ENCODE measurements at regions not wholly inside any gene's neighbourhood (a gene's known extent, or its start where the extent isn't known, plus 50 kb on each side); places are given as distances from the start of the nearest gene placed in this dataset.
"Not testable (repeated sequence)": the region's sequence is repeated elsewhere in the genome, so short reads cannot be mapped to it uniquely, and the experiment has no call there.

DNA sequence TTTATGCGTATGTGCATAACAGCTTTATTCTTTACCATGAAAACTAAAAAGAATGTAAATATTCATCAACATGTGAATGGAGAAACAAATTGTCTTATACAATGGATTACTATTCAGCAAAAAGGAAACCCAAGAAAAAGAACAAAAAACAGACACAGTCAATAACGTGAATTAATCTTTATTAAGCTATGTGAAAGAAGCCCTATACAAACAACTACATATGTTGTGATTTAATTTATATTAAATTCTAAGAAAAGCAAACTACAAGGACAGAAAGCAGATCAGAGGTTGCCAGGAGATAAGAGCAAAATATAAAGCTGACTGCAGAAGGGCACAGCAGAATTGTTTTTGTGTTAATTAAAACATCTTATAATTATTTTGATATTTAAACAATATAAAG is 756.4 kb upstream of the MBL2 start:
- TF ChIP-seq, protein P1, sequence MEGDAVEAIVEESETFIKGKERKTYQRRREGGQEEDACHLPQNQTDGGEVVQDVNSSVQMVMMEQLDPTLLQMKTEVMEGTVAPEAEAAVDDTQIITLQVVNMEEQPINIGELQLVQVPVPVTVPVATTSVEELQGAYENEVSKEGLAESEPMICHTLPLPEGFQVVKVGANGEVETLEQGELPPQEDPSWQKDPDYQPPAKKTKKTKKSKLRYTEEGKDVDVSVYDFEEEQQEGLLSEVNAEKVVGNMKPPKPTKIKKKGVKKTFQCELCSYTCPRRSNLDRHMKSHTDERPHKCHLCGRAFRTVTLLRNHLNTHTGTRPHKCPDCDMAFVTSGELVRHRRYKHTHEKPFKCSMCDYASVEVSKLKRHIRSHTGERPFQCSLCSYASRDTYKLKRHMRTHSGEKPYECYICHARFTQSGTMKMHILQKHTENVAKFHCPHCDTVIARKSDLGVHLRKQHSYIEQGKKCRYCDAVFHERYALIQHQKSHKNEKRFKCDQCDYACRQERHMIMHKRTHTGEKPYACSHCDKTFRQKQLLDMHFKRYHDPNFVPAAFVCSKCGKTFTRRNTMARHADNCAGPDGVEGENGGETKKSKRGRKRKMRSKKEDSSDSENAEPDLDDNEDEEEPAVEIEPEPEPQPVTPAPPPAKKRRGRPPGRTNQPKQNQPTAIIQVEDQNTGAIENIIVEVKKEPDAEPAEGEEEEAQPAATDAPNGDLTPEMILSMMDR (IDR thresholded peaks at IDR 0.05), result no peak
- no peak for TF ChIP-seq ZFX (IDR thresholded peaks at IDR 0.05; ENCODE audit: borderline replicate concordance)
- H3K27ac ChIP-seq, result no peak overlapping the region

DNA sequence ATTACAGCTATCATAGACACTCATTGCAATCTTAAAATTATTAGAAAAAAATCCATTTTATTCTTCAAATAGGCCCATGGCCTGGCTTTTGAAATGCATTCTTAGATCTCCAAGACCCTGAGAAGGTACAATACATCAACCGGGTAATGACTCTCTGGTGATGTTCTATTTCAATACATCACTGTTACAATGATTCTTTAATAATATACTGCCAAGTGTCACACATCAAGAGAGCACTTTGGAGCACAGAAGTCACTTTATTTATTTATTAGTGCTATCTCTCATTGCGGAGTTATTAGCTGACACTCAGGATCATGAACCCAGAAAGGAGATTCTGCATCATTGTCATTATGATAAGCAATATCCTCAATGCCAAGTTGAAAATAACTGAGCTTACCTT is 748.5 kb upstream of the MBL2 start:
- H3K27ac ChIP-seq, result no peak overlapping the region
- TF ChIP-seq, protein P1 (IDR thresholded peaks at IDR 0.05), result no peak
- TF ChIP-seq ZFX (IDR thresholded peaks at IDR 0.05; ENCODE audit: borderline replicate concordance), result no peak

DNA sequence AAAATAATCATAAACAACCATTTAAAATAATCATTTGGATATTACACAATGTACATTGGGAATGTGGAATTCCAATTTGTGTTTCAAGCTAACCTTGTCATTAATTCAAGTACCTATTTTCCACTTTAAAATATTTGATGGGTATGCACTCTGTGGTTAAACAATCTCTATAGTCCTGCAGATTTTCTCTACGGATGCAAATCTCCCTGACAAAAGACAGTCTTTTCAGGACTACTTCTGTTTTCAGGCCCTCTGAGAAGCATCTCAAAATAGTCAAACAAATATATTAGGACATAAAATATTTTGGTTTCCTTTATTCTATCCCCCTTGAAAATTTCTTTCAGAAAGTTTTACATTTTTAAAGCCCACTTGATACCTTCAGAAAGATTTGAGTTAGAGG is 735.6 kb upstream of the MBL2 start:
- H3K27ac ChIP-seq, result no peak overlapping the region

DNA sequence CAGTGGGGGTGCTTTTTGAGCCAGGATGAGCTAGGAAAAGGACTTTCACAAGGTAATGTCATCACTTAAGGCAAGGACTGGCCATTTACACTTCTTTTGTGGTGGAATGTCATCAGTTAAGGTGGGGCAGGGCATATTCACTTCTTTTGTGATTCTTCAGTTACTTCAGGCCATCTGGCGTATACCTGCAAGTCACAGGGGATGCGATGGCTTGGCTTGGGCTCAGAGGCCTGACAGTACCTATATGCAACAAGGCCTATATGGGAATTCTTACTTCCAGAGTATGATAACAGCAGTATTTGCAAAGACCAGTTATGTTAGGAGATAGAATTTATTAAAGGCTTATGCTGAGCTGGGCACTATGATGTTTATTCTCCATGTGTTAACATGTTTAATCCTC is 731.9 kb upstream of the MBL2 start:
- not testable (repeated sequence) for H3K27ac ChIP-seq

More for the DNA sequence above, 735.6 kb upstream of the MBL2 start:
- TF ChIP-seq, protein P1 (IDR thresholded peaks at IDR 0.05), result no peak
- TF ChIP-seq ZFX (IDR thresholded peaks at IDR 0.05; ENCODE audit: borderline replicate concordance), result no peak

DNA sequence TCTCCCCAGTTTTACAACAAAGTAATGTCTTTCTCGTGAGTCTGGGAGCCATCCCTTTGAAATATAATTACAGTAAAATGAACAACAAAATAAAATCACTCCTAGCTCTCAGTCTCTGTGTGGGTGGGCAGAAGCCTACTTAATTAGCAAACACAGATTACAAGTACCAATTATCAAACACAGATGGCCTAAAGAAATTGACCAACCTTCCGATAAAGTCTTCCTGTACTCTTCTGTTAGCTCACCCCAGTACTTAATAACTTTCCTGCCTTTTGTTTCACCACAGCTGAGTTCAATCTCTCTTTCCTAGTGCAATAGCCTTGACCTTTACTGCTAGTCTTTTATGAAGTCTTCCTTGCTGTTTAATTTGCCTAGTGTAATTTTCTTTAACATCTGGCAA is 719.2 kb upstream of the MBL2 start:
- no peak for TF ChIP-seq ZFX (IDR thresholded peaks at IDR 0.05; ENCODE audit: borderline replicate concordance)
- TF ChIP-seq, protein P1 (IDR thresholded peaks at IDR 0.05), result no peak
- H3K27ac ChIP-seq, result no peak overlapping the region

DNA sequence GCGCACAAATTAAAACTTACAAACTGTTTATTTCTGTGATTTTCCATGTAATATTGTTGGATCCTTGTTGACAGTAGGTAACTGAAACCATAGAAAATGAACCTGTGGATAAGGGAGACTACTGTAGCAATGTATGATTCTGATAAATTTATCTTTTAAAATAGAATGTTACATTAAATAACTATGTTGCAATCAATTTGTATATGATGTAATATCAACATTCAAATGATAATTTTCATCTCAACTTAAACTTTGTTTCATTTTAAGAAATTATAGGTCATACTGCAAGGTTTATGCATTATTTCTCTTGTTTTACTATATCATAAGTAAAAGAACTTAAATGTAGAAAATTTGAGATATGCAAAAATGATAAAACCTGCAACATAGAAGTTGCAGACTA is 718.0 kb upstream of the MBL2 start:
- TF ChIP-seq ZFX (IDR thresholded peaks at IDR 0.05; ENCODE audit: borderline replicate concordance), result no peak
- TF ChIP-seq, protein P1 (IDR thresholded peaks at IDR 0.05), result no peak
- H3K27ac ChIP-seq, result no peak overlapping the region

DNA sequence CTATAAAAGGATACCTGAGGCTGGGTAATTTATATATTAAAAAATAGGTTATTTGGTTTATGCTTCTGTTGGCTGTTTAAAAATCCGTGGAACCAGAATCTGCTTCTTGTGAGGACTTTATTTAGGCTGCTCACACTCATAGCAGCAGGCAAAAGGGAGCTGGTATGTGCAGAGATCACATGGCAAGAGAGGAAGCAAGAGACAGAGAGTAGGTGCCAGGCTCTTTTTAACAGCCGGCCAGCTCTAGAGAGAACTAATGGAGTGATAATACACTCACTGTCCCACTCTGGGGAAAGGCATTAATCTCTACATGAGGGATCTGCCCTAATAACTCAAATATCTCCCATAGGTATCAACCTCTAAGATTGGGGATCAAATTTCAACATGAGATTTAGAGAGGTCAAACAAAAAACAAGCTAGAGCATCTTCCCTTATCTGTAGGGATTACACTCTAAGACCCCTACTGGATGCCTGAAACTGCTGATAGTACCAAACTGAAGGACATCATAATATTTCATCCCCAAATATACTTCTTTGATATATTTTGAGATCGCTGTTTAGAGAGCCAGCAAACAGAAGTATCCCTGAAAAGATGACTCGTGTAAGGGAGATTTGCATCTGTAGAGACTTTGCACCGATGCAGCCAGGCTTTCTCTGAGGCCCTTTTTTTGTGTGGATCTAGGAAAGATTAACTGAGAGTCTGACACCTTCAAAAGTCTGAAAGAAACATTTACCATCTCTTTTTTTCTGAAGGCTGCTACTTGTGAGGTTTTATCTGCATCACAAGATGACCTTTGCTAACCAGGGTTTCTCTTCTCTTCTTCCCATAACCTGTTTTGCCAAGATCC is 717.0 kb upstream of the MBL2 start:
- H3K27ac ChIP-seq, result no peak overlapping the region
- TF ChIP-seq, protein P1 (IDR thresholded peaks at IDR 0.05), result no peak
- no peak for TF ChIP-seq ZFX (IDR thresholded peaks at IDR 0.05; ENCODE audit: borderline replicate concordance)

Measured in 22Rv1 (cell line).